ENCODE measurements at regions not wholly inside any gene's neighbourhood (a gene's known extent, or its start where the extent isn't known, plus 50 kb on each side); places are given as distances from the start of the nearest gene placed in this dataset.

GRCh38 chr13:69604698-69605097 is 502.9 kb upstream of the ATXN8OS start:
- Histone ChIP-seq H3K27ac (ENCODE audit: control insufficient read depth, insufficient read depth) (no peak overlapping the region), H3K9me3 (replicated peaks; ENCODE audit: control insufficient read depth, insufficient read depth, low read length) (no peaks in the 10 kb centered on the region), H3K36me3 (ENCODE audit: control insufficient read depth in 2 of 2, insufficient read depth in 2 of 2, low read length in 1 of 2) (no peaks in the 10 kb centered on the region), H3K4me3 (no peak overlapping the region), H3K4me1 (ENCODE audit: control insufficient read depth, insufficient read depth, low read length) (no peaks in the 10 kb centered on the region), H3K9ac (ENCODE audit: control insufficient read depth, insufficient read depth, low read length) (no peak overlapping the region), H2AFZ (ENCODE audit: control insufficient read depth, low read depth, low read length) (no peak overlapping the region), H4K20me1 (ENCODE audit: control insufficient read depth, insufficient read depth) (no peaks in the 10 kb centered on the region), H3K79me2 (ENCODE audit: control insufficient read depth, insufficient read depth, low read length) (no peaks in the 10 kb centered on the region), H3K27me3 (replicated peaks in 1 of 2; ENCODE audit: control insufficient read depth in 2 of 2, insufficient read depth in 2 of 2, low read length in 1 of 2) (no peaks in the 10 kb centered on the region), H3K4me2 (ENCODE audit: control insufficient read depth, insufficient read depth) (no peak overlapping the region)
- peak; percentile 56; the same call in 2 of the 3 replicates for ATAC-seq
- in situ Hi-C loops (cut with MboI): no loop called here
- ChIA-PET SMC1A (ENCODE audit: uncharacterized antibody, unreplicated experiment) (interaction anchor here (1.5 kb wide), 1 partner anchor 20 kb away, joined by 3 read pairs; no protein-coding TSS in a partner anchor), RAD21 (ENCODE audit: unreplicated experiment) (no interaction called here), CTCF (interaction anchor here (0.6 to 1.8 kb wide), 2 partner anchors 23 to 193 kb away, joined by 3 to 4 read pairs; no protein-coding TSS in a partner anchor), POLR2A (no interaction called here)
- no TSS peak for BruUV-seq (replicated peaks)
- no peak for FAIRE-seq
- no peak for TF ChIP-seq TCF3 (IDR thresholded peaks at IDR 0.05; ENCODE audit: borderline replicate concordance, insufficient read depth, low read depth, low read length)
- no peak for TF ChIP-seq ZSCAN29 (IDR thresholded peaks at IDR 0.05)
- TF ChIP-seq PML (IDR thresholded peaks at IDR 0.05; ENCODE audit: low read length): no peak
- no peak for TF ChIP-seq RELA (IDR thresholded peaks at IDR 0.05; ENCODE audit: borderline replicate concordance, partially characterized antibody)
- no peak for DNase-seq (ENCODE audit: low read depth, low spot score)
- 5% methylated on average over 1 of the region's 1 CpG for WGBS (ENCODE audit: insufficient coverage, insufficient replicate concordance, low lambda C conversion rate, missing lambda C conversion rate)
- intact Hi-C loops (cut with micrococcal nuclease; ENCODE audit: unreplicated experiment): no loop called here

- ChIA-PET RAD21 (ENCODE audit: unreplicated experiment) (no interaction called here), POLR2A (no interaction called here), CTCF (interaction anchor here (0.7 to 1.8 kb wide), 2 partner anchors 19 to 22 kb away, joined by 3 to 4 read pairs; no protein-coding TSS in a partner anchor), SMC1A (ENCODE audit: uncharacterized antibody, unreplicated experiment) (interaction anchor here (1.4 to 1.5 kb wide), 2 partner anchors 9 to 19 kb away, joined by 3 to 6 read pairs; no protein-coding TSS in a partner anchor)
- no peak for DNase-seq (ENCODE audit: low read depth, low spot score)
- peak; percentile 81 for ATAC-seq
- WGBS (ENCODE audit: insufficient coverage, insufficient replicate concordance, low lambda C conversion rate, missing lambda C conversion rate): 52% methylated on average over 3 of the region's 3 CpGs
- Histone ChIP-seq H4K20me1 (ENCODE audit: control insufficient read depth, insufficient read depth) (no peaks in the 10 kb centered on the region), H3K4me1 (ENCODE audit: control insufficient read depth, insufficient read depth, low read length) (no peaks in the 10 kb centered on the region), H3K27ac (ENCODE audit: control insufficient read depth, insufficient read depth) (no peak overlapping the region), H3K4me3 (no peak overlapping the region), H3K9me3 (replicated peaks; ENCODE audit: control insufficient read depth, insufficient read depth, low read length) (no peaks in the 10 kb centered on the region), H3K27me3 (replicated peaks in 1 of 2; ENCODE audit: control insufficient read depth in 2 of 2, insufficient read depth in 2 of 2, low read length in 1 of 2) (no peaks in the 10 kb centered on the region), H3K36me3 (ENCODE audit: control insufficient read depth in 2 of 2, insufficient read depth in 2 of 2, low read length in 1 of 2) (no peaks in the 10 kb centered on the region), H2AFZ (ENCODE audit: control insufficient read depth, low read depth, low read length) (no peak overlapping the region), H3K79me2 (ENCODE audit: control insufficient read depth, insufficient read depth, low read length) (no peaks in the 10 kb centered on the region), H3K9ac (ENCODE audit: control insufficient read depth, insufficient read depth, low read length) (no peak overlapping the region), H3K4me2 (ENCODE audit: control insufficient read depth, insufficient read depth) (no peak overlapping the region)
- no peak for FAIRE-seq
- in situ Hi-C loops (cut with MboI) (no loop called here), intact Hi-C loops (cut with micrococcal nuclease; ENCODE audit: unreplicated experiment) (no loop called here)
- BruUV-seq (replicated peaks): no TSS peak
- no peak for TF ChIP-seq JUNB (IDR thresholded peaks at IDR 0.05)
- no peak for TF ChIP-seq JUND (IDR thresholded peaks at IDR 0.05; ENCODE audit: low read depth, low read length)
- no peak for TF ChIP-seq FOS (IDR thresholded peaks at IDR 0.05; ENCODE audit: borderline replicate concordance, extremely low read depth, insufficient read length)
- no peak for TF ChIP-seq EP300 (IDR thresholded peaks at IDR 0.05; ENCODE audit: borderline replicate concordance in 1 of 2, control insufficient read depth in 1 of 2, low read depth in 2 of 2, low read length in 2 of 2)
- TF ChIP-seq SREBF2 (IDR thresholded peaks at IDR 0.05; ENCODE audit: low read length): no peak
- TF ChIP-seq BACH1 (IDR thresholded peaks at IDR 0.05; ENCODE audit: borderline replicate concordance): no peak
- TF ChIP-seq SP1 (IDR thresholded peaks at IDR 0.05; ENCODE audit: low read depth, low read length): no peak
Observed at GRCh38 chr13:69603144-69603853, 504.3 kb upstream of the ATXN8OS start.
